ENCODE measurements at regions not wholly inside any gene's neighbourhood (a gene's known extent, or its start where the extent isn't known, plus 50 kb on each side); places are given as distances from the start of the nearest gene placed in this dataset.

DNA sequence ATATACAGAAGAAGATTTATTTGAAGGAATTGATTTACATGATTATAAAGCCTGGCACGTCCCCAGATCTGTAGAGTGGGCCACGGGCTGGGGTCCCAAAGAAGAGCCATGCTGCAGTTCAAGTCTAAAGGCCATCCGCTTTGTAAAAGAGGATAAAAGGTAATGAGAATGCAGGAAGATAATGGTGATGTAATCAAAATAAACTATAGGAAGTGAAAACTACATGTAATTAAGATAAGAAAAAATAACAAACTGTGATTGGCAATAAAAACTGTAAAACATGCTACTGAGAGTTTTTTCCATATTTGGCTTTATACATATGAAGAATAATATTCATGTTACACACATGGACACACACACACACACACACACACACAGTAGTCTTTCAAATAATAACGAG lies 59.0 kb upstream of the TMEFF2 start:
- H3K9me2 ChIP-seq (replicated peaks; ENCODE audit: low read length) = no peaks in the 10 kb centered on the region
- POLR2A ChIA-PET (ENCODE audit: unreplicated experiment) = no interaction called here
- no peak overlapping the region for H3K9ac ChIP-seq (ENCODE audit: low read length)
- ATAC-seq (no peak), DNase-seq (no peak)
- H3K4me3 ChIP-seq (ENCODE audit: low read length) = no peak overlapping the region
- no peaks in the 10 kb centered on the region for H3K9me3 ChIP-seq (ENCODE audit: low read length)
- no peak overlapping the region for H3K4me2 ChIP-seq (ENCODE audit: low read length)
- BruUV-seq (replicated peaks) = no TSS peak
- H3K27me3 ChIP-seq (ENCODE audit: low read length) = no peaks in the 10 kb centered on the region
- CTCF ChIA-PET = no interaction called here
- H4K20me1 ChIP-seq (ENCODE audit: low read length) = no peaks in the 10 kb centered on the region
- TF ChIP-seq EZH2 (IDR thresholded peaks at IDR 0.05; ENCODE audit: low read length, unreplicated experiment) = no peak
- TF ChIP-seq EZH2phosphoT487 (IDR thresholded peaks at IDR 0.05; ENCODE audit: borderline replicate concordance, low read length) = no peak
- H3K4me1 ChIP-seq (ENCODE audit: insufficient read depth, low read length) = no peaks in the 10 kb centered on the region
- H3K36me3 ChIP-seq (ENCODE audit: low read depth, low read length) = no peaks in the 10 kb centered on the region
- no peaks in the 10 kb centered on the region for H3K79me2 ChIP-seq (ENCODE audit: low read length)
- H3K27ac ChIP-seq (ENCODE audit: low read length) = no peak overlapping the region
- H2AFZ ChIP-seq (ENCODE audit: low read length) = no peak overlapping the region
- H3F3A ChIP-seq (ENCODE audit: low read length, unreplicated experiment) = no peaks in the 10 kb centered on the region
- intact Hi-C loops (cut with micrococcal nuclease) = no loop called here

DNA sequence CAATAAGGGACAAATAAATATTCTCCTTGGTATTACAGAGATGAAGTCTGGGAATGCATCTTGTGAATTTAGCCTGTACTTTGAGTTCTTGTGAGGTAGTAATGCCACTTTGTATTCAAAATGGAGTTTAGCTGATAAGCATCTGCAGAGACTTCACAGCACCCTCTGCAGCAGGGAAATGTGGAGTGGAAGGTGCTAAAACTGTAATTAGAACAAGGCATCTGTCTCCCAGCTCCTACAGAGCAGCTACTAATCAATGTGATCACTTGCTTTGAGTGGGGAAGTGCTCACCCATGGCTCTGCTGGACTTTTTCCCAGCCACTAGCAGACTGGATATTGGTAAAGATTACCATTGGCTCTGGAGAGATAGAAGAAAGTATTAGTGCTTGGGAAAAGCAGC lies 56.2 kb upstream of the TMEFF2 start:
- Histone ChIP-seq H3F3A (ENCODE audit: low read length, unreplicated experiment) (no peaks in the 10 kb centered on the region), H3K9ac (ENCODE audit: low read length) (no peak overlapping the region), H3K9me2 (replicated peaks; ENCODE audit: low read length) (no peaks in the 10 kb centered on the region), H3K27me3 (ENCODE audit: low read length) (no peaks in the 10 kb centered on the region), H2AFZ (ENCODE audit: low read length) (no peak overlapping the region), H3K4me3 (ENCODE audit: low read length) (no peak overlapping the region), H3K36me3 (ENCODE audit: low read depth, low read length) (no peaks in the 10 kb centered on the region), H3K79me2 (ENCODE audit: low read length) (no peaks in the 10 kb centered on the region), H3K27ac (ENCODE audit: low read length) (no peak overlapping the region), H3K4me2 (ENCODE audit: low read length) (no peak overlapping the region), H3K9me3 (ENCODE audit: low read length) (no peaks in the 10 kb centered on the region), H3K4me1 (ENCODE audit: insufficient read depth, low read length) (no peaks in the 10 kb centered on the region), H4K20me1 (ENCODE audit: low read length) (no peaks in the 10 kb centered on the region)
- intact Hi-C loops (cut with micrococcal nuclease) = no loop called here
- no TSS peak for BruUV-seq (replicated peaks)
- TF ChIP-seq, protein P1, sequence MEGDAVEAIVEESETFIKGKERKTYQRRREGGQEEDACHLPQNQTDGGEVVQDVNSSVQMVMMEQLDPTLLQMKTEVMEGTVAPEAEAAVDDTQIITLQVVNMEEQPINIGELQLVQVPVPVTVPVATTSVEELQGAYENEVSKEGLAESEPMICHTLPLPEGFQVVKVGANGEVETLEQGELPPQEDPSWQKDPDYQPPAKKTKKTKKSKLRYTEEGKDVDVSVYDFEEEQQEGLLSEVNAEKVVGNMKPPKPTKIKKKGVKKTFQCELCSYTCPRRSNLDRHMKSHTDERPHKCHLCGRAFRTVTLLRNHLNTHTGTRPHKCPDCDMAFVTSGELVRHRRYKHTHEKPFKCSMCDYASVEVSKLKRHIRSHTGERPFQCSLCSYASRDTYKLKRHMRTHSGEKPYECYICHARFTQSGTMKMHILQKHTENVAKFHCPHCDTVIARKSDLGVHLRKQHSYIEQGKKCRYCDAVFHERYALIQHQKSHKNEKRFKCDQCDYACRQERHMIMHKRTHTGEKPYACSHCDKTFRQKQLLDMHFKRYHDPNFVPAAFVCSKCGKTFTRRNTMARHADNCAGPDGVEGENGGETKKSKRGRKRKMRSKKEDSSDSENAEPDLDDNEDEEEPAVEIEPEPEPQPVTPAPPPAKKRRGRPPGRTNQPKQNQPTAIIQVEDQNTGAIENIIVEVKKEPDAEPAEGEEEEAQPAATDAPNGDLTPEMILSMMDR (conservative IDR thresholded peaks at IDR 0.05; ENCODE audit: low read depth, low read length) = no peak
- TF ChIP-seq EZH2 (IDR thresholded peaks at IDR 0.05; ENCODE audit: low read length, unreplicated experiment) (no peak), EZH2phosphoT487 (IDR thresholded peaks at IDR 0.05; ENCODE audit: borderline replicate concordance, low read length) (no peak)
- DNase-seq (no peak), ATAC-seq (no peak)
- POLR2A ChIA-PET (ENCODE audit: unreplicated experiment) = no interaction called here
- CTCF ChIA-PET = interaction anchor here (0.6 kb wide), 1 partner anchor 694 kb away, joined by 4 read pairs; no protein-coding TSS in a partner anchor

GRCh38 chr2:192247456-192247855 lies 52.7 kb upstream of the TMEFF2 start:
- ATAC-seq = no peak
- no peak overlapping the region for H3K4me2 ChIP-seq (ENCODE audit: low read length)
- TF ChIP-seq EZH2 (IDR thresholded peaks at IDR 0.05; ENCODE audit: low read length, unreplicated experiment) = no peak
- no peak for TF ChIP-seq EZH2phosphoT487 (IDR thresholded peaks at IDR 0.05; ENCODE audit: borderline replicate concordance, low read length)
- TF ChIP-seq, protein P1 (conservative IDR thresholded peaks at IDR 0.05; ENCODE audit: low read depth, low read length) = no peak
- no peak overlapping the region for H2AFZ ChIP-seq (ENCODE audit: low read length)
- no peak for DNase-seq
- no TSS peak for BruUV-seq (replicated peaks)
- H3F3A ChIP-seq (ENCODE audit: low read length, unreplicated experiment) = no peaks in the 10 kb centered on the region
- H3K79me2 ChIP-seq (ENCODE audit: low read length) = no peaks in the 10 kb centered on the region
- no peaks in the 10 kb centered on the region for H3K36me3 ChIP-seq (ENCODE audit: low read depth, low read length)
- no peaks in the 10 kb centered on the region for H4K20me1 ChIP-seq (ENCODE audit: low read length)
- intact Hi-C loops (cut with micrococcal nuclease) = no loop called here
- no peaks in the 10 kb centered on the region for H3K9me2 ChIP-seq (replicated peaks; ENCODE audit: low read length)
- no peaks in the 10 kb centered on the region for H3K4me1 ChIP-seq (ENCODE audit: insufficient read depth, low read length)
- POLR2A ChIA-PET (ENCODE audit: unreplicated experiment) = no interaction called here
- H3K9me3 ChIP-seq (ENCODE audit: low read length) = no peaks in the 10 kb centered on the region
- no peak overlapping the region for H3K4me3 ChIP-seq (ENCODE audit: low read length)
- CTCF ChIA-PET = no interaction called here
- H3K27ac ChIP-seq (ENCODE audit: low read length) = no peak overlapping the region
- H3K27me3 ChIP-seq (ENCODE audit: low read length) = no peaks in the 10 kb centered on the region
- H3K9ac ChIP-seq (ENCODE audit: low read length) = no peak overlapping the region
